ENCODE measurements at regions not wholly inside any gene's neighbourhood (a gene's known extent, or its start where the extent isn't known, plus 50 kb on each side); places are given as distances from the start of the nearest gene placed in this dataset.
"Not testable (repeated sequence)": the region's sequence is repeated elsewhere in the genome, so short reads cannot be mapped to it uniquely, and the experiment has no call there.

DNA sequence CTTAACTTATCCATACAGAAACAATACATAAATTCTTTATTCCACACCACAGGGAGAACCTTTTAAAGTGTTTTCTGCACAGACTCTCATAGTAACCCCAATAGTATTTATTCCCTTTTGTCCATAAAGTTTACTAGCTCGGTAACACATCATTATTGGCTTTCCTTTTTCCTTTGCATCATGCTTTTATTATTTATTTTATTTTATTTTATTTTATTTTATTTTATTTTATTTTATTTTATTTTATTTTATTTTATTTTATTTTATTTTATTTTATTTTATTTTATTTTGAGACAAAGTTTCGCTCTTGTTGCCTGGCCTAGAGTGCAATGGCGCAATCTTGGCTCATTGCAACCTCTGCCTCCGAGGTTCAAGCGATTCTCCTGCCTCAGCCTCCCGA is 655.4 kb downstream of the VGLL3 start:
- H3K36me3 Mint-ChIP-seq (ENCODE audit: low read depth); H3K9me3 Mint-ChIP-seq (ENCODE audit: insufficient read depth); DNase-seq; CTCF ChIA-PET; H3K4me3 Mint-ChIP-seq; ATAC-seq; POLR2A ChIA-PET; H3K4me1 Mint-ChIP-seq (ENCODE audit: low read depth); H3K27me3 Mint-ChIP-seq (ENCODE audit: low read depth); H3K27ac Mint-ChIP-seq: not testable (repeated sequence)

DNA sequence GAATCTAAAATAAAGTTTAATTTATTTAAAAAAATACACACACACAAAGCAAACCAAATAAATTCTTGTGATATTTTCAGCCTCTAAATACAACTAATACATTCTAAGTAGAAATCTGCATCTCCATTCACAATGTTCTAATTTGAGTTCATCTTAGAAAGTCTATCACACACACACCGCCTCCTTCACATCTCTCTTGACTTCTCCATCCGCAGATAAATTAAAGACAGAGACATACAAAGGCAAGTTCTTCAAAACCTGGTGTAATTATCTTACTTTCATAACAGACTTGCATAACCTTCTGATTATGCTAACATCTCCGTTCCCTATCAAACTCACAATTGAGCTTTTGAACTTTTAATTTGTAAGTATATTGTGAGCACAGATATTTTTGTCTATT is 657.3 kb downstream of the VGLL3 start:
- DNase-seq (no peak), ATAC-seq (no peak)
- ChIA-PET CTCF (no interaction called here), POLR2A (no interaction called here)
- Mint-ChIP-seq H3K36me3 (ENCODE audit: low read depth) (no peaks in the 10 kb centered on the region), H3K4me1 (ENCODE audit: low read depth) (no peaks in the 10 kb centered on the region), H3K4me3 (no peak overlapping the region), H3K9me3 (ENCODE audit: insufficient read depth) (no peaks in the 10 kb centered on the region), H3K27ac (no peak overlapping the region), H3K27me3 (ENCODE audit: low read depth) (no peaks in the 10 kb centered on the region)

DNA sequence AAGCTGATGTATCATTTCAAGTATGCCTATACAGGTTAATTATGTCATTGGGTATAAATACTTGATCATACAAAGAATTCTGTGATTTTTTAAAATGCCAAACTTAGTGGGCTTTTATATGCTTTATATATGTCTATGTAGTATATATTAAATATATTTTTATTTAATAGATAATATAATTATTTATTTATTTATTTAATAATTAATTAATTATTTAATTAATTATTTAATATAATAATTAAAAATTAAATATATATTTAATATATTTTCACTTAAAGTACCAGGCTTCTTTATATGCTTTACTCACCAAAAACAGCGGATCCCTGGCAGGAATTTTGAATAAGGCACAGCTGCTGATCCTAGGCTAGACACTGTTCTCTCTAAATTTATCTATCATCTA is 687.0 kb downstream of the VGLL3 start:
- CTCF ChIA-PET: no interaction called here

DNA sequence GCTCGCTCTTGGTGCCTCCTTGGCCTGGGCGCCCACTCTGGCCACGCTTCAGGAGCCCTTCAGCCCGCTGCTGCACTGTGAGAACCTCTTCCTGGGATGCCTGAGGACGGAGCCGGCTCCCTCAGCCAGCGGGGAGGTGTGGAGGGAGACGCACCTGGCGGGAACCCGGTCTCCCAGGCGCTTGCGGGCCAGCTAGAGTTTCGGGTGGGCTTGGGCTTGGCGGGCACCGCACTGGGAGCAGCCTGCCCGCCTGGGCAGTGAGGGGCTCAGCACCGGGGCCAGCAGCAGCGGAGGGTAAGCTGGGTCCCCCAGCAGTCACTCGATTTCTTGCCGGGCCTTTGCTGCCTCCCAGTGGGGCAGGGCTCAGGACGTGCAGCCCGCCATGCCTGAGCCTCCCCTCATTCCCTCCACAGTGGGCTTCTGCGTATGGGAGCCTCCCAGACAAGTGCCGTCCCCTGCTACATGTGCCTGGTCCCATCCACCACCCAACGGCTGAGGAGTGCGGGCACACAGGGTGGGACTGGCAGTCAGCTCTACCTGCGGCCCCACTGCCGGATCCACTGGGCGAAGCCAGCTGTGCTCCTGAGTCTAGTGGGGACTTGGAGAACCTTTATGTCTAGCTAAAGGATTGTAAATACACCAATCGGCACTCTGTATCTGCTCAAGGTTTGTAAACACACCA is 708.7 kb downstream of the VGLL3 start:
- POLR2A ChIA-PET: no interaction called here

More for the DNA sequence above, 687.0 kb downstream of the VGLL3 start:
- Mint-ChIP-seq H3K9me3 (ENCODE audit: insufficient read depth) (no peaks in the 10 kb centered on the region), H3K27me3 (ENCODE audit: low read depth) (no peaks in the 10 kb centered on the region), H3K36me3 (ENCODE audit: low read depth) (no peaks in the 10 kb centered on the region), H3K4me3 (no peak overlapping the region), H3K4me1 (ENCODE audit: low read depth) (no peaks in the 10 kb centered on the region), H3K27ac (no peak overlapping the region)
- no peak for ATAC-seq
- DNase-seq: no peak
- POLR2A ChIA-PET: no interaction called here

DNA sequence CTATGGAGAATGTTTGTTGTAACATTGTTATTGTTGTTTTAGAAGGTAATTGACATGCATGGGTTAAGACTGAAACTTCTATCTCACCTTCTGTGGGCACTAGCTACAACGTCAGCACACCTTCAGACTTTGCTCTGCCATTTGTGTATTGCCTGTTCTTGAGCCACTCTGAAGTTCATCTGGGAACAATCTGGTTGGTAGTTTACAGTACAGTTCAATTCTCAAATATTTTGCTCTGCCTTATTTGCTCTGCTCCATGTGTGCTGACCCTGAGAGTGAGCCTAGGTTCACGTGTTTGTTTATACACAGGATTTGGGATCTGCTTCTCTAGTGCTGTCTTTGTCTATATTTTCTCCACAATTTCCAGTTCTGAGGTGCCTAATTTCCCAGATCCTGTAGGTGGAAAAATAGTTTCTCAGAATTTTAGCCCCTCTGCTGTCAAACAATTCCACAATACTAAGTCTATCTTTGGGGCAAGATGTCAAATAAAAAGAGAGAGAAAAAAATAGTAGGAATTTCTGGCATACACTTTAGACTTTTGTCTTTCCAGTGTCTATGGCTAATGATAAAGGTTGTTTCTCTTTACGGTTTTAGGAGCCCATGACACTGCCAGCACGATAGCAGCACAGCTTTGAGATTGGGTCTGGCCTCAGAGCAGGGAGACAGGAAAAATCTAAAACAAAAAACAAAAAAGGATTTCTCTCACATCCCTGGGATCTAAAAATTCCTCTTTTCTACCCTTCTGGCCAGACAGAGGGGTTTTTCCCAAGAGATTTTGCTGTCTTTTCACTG is 721.4 kb downstream of the VGLL3 start:
- Mint-ChIP-seq H3K9me3 (ENCODE audit: insufficient read depth) (peaks cover 9% of the 10 kb centered on the region), H3K4me3 (no peak overlapping the region), H3K27ac (no peak overlapping the region), H3K36me3 (ENCODE audit: low read depth) (no peaks in the 10 kb centered on the region), H3K4me1 (ENCODE audit: low read depth) (no peaks in the 10 kb centered on the region), H3K27me3 (ENCODE audit: low read depth) (no peaks in the 10 kb centered on the region)
- POLR2A ChIA-PET: no interaction called here
- ATAC-seq: no peak
- DNase-seq: no peak
- CTCF ChIA-PET: no interaction called here

More for the DNA sequence above, 708.7 kb downstream of the VGLL3 start:
- ATAC-seq (no peak), DNase-seq (no peak)
- Mint-ChIP-seq H3K4me3 (no peak overlapping the region), H3K27me3 (ENCODE audit: low read depth) (no peaks in the 10 kb centered on the region), H3K4me1 (ENCODE audit: low read depth) (no peaks in the 10 kb centered on the region), H3K27ac (no peak overlapping the region), H3K36me3 (ENCODE audit: low read depth) (no peaks in the 10 kb centered on the region), H3K9me3 (ENCODE audit: insufficient read depth) (peaks cover 4% of the 10 kb centered on the region)
- CTCF ChIA-PET: no interaction called here

DNA sequence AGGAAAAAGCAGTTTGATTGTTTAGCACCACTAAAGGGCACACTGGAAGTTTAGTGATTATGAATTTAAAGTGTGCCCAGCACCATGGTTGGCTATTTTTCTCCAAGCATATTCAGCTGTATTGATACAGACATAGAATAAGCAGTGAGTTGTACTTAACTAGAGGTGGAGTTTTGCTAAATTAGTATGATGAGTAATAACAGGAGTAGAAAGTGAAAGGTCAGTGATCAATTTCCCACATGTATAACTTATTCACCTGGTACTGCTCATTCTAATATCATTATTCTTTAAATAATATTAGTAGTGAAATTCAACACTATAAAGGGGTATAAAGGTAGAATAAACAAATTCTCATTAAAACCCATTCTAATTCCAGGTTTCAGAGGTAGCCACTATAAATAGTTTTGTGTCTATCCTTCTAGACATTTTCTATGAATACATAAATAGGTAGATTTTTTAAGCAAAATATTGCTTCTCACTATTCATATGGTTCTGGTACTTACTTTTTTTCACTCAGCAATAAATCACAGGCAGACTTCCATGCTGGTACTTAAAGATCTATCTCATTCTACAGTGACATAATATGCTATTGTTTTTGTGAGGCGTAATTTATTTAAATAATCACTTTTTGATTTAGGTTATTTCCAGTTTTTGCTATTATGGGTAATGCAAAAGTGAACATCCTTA is 732.9 kb downstream of the VGLL3 start:
- H3K9me3 Mint-ChIP-seq (ENCODE audit: insufficient read depth): peaks cover 20% of the 10 kb centered on the region
- H3K27me3 Mint-ChIP-seq (ENCODE audit: low read depth): no peaks in the 10 kb centered on the region
- no peak for DNase-seq
- H3K36me3 Mint-ChIP-seq (ENCODE audit: low read depth): no peaks in the 10 kb centered on the region
- ChIA-PET CTCF (no interaction called here), POLR2A (no interaction called here)
- H3K4me1 Mint-ChIP-seq (ENCODE audit: low read depth): no peaks in the 10 kb centered on the region
- no peak overlapping the region for H3K4me3 Mint-ChIP-seq
- no peak for ATAC-seq
- no peak overlapping the region for H3K27ac Mint-ChIP-seq

DNA sequence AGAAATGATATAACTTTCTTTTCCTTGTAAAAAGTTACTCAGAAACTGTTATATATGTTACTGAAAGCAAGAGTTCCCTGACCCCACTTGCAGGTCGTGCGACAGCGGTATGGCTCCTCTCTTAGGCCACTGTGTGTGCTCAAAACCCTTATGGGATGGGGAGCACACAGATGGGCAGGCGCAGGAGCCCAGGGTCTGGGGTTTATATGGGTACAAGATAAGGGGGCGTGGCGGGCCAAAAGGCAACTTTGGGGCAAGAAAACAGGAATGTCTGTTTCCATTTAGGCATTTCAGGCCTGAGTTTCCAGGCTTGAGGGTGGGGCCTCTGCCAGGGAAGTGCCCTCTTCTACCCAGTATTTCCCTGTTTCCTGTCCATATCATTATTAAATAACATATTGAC is 736.5 kb downstream of the VGLL3 start:
- CTCF ChIA-PET: no interaction called here
- peaks cover 13% of the 10 kb centered on the region for H3K9me3 Mint-ChIP-seq (ENCODE audit: insufficient read depth)
- no peak for ATAC-seq

DNA sequence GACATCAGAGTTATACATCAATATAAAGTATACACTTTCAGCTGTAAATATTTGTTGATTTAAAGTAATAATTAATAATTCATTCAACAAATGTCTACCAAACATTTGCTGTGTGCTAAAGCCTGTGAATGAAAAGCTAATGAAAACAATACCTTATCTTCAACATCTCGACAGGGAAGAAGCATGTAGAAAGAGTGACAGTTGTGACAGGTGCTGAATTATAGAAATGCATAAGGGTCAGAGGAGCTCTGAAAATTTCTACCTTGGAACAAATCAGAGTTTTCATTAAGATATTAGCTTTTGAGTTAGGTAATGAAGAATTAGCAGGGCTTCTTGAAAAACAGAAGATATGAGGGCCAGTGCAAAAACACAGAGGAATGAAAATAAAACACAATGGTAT is 739.2 kb downstream of the VGLL3 start:
- H3K27me3 Mint-ChIP-seq (ENCODE audit: low read depth): no peaks in the 10 kb centered on the region
- no peaks in the 10 kb centered on the region for H3K36me3 Mint-ChIP-seq (ENCODE audit: low read depth)
- peaks cover 12% of the 10 kb centered on the region for H3K9me3 Mint-ChIP-seq (ENCODE audit: insufficient read depth)
- DNase-seq (no peak), ATAC-seq (no peak)
- H3K4me3 Mint-ChIP-seq: no peak overlapping the region
- H3K27ac Mint-ChIP-seq: no peak overlapping the region
- POLR2A ChIA-PET: no interaction called here
- CTCF ChIA-PET: no interaction called here
- H3K4me1 Mint-ChIP-seq (ENCODE audit: low read depth): no peaks in the 10 kb centered on the region

More for the DNA sequence above, 736.5 kb downstream of the VGLL3 start:
- DNase-seq: no peak
- Mint-ChIP-seq H3K4me1 (ENCODE audit: low read depth) (no peaks in the 10 kb centered on the region), H3K27ac (no peak overlapping the region), H3K36me3 (ENCODE audit: low read depth) (no peaks in the 10 kb centered on the region), H3K27me3 (ENCODE audit: low read depth) (no peaks in the 10 kb centered on the region), H3K4me3 (no peak overlapping the region)
- POLR2A ChIA-PET: no interaction called here

DNA sequence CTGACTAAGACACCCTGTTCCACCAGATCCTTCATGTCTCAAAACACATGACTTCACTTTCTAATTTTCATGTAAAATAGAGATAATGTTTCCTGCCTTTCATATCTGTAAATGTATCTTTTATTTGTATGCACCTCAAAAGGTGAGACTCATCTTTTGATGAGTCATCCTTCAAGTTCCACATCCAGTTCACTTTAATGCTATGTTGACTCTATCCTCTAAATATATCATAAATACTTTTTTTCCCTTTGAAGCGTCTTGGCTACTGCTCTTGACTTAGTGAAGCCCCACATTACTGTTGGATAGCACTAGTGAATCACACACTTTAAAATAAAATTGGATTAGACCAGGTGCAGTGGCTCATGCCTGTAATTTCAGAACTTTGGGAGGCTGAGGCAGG is 741.1 kb downstream of the VGLL3 start:
- CTCF ChIA-PET: no interaction called here
- POLR2A ChIA-PET: no interaction called here
- no peaks in the 10 kb centered on the region for H3K27me3 Mint-ChIP-seq (ENCODE audit: low read depth)

DNA sequence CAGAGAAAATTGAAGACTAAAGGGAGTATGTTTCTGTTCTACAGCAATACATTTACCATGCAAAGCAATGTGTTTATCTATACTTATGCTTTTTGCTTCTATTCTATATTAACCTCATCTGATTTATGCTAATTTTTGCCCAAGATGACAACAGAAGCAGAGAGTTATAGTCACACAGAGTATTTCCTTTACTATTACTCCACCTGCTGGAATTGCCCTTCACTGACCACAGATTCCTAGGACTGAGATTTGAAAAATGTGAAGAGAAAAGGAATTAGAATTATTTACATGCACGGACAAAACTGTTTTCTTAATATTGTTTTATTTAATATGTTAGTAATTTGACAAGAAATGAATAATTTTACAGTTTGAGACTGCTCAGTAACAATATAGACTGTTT is 745.6 kb downstream of the VGLL3 start:
- ChIA-PET CTCF (no interaction called here), POLR2A (no interaction called here)
- Mint-ChIP-seq H3K27me3 (ENCODE audit: low read depth) (no peaks in the 10 kb centered on the region), H3K4me1 (ENCODE audit: low read depth) (no peaks in the 10 kb centered on the region), H3K27ac (no peak overlapping the region), H3K36me3 (ENCODE audit: low read depth) (no peaks in the 10 kb centered on the region), H3K9me3 (ENCODE audit: insufficient read depth) (no peaks in the 10 kb centered on the region), H3K4me3 (no peak overlapping the region)
- ATAC-seq: no peak
- no peak for DNase-seq

More for the DNA sequence above, 741.1 kb downstream of the VGLL3 start:
- H3K4me1 Mint-ChIP-seq (ENCODE audit: low read depth): no peaks in the 10 kb centered on the region
- H3K9me3 Mint-ChIP-seq (ENCODE audit: insufficient read depth): peaks cover 3% of the 10 kb centered on the region
- H3K27ac Mint-ChIP-seq: no peak overlapping the region
- H3K36me3 Mint-ChIP-seq (ENCODE audit: low read depth): no peaks in the 10 kb centered on the region
- no peak overlapping the region for H3K4me3 Mint-ChIP-seq
- ATAC-seq (no peak), DNase-seq (no peak)

DNA sequence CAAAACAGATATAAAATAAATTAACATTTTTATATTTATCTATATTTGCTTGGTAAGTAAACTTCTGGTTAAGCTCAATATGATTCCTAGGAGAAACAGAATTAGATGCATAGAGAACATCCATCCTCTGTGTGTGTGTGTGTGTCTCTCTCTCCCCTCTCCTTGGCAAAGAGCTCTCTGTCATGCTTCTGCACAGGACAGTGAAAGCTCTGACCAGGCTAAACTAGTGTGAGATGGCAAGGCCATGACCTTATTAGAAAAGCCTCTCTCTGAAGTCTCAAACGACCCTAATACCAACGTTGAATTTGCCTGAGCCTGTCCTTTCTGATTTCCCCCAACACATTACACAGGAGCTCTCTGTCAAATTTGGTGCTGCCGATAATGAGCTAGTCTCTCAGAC is 746.0 kb downstream of the VGLL3 start:
- Mint-ChIP-seq H3K4me3 (no peak overlapping the region), H3K4me1 (ENCODE audit: low read depth) (no peaks in the 10 kb centered on the region), H3K27me3 (ENCODE audit: low read depth) (no peaks in the 10 kb centered on the region), H3K36me3 (ENCODE audit: low read depth) (no peaks in the 10 kb centered on the region), H3K27ac (no peak overlapping the region), H3K9me3 (ENCODE audit: insufficient read depth) (no peaks in the 10 kb centered on the region)
- ChIA-PET POLR2A (no interaction called here), CTCF (no interaction called here)
- ATAC-seq: no peak
- no peak for DNase-seq

DNA sequence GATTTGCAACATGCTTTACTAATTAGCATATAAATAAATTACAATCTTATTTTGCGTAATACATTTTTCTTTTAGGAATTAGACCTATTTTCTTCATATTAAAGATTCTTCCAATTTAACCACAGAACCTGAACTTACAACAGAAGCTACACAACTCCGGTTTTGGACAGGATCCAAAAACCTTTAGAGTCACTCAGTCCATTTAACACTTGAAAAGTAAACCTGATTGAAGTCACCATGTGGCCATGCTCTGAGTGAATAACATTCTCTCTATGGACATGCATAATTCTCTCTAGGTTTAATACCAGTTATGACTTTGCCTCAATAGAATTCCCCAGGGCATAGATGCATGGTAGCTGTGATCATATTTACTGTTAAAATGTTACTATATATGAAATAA is 751.0 kb downstream of the VGLL3 start:
- no peak for ATAC-seq
- H3K9me3 Mint-ChIP-seq (ENCODE audit: insufficient read depth): no peaks in the 10 kb centered on the region
- no peaks in the 10 kb centered on the region for H3K4me1 Mint-ChIP-seq (ENCODE audit: low read depth)
- no peak overlapping the region for H3K4me3 Mint-ChIP-seq
- no peak for DNase-seq
- ChIA-PET CTCF (no interaction called here), POLR2A (no interaction called here)
- H3K27ac Mint-ChIP-seq: no peak overlapping the region
- H3K36me3 Mint-ChIP-seq (ENCODE audit: low read depth): no peaks in the 10 kb centered on the region
- no peaks in the 10 kb centered on the region for H3K27me3 Mint-ChIP-seq (ENCODE audit: low read depth)
